WTC11 (cell line): ENCODE measurements at regions not wholly inside any gene's neighbourhood (a gene's known extent, or its start where the extent isn't known, plus 50 kb on each side); places are given as distances from the start of the nearest gene placed in this dataset.

Experiments
- CTCF ChIP-seq: fragments of 200-600 bp; IDR thresholded peaks from 2 replicates; pipeline ENCODE4 v1.8.0; 2022; ENCODE audit warnings: antibody characterized with exemption
- GRHL2 ChIP-seq: fragments of 250-450 bp; sonication (Bioruptor Pico); IDR thresholded peaks from 2 replicates; pipeline ENCODE4 v1.8.0; 2022; ENCODE audit warnings: mild to moderate bottlenecking, moderate library complexity; ENCODE audit not compliant: insufficient replicate concordance, severe bottlenecking

- no peak for TF ChIP-seq CTCF
- TF ChIP-seq GRHL2 (CRISPR knock-in tag) = no peak
These were observed 473.9 kb upstream of the PPP2R3A start for GRCh38 chr3:135491491-135492205.
